Fibroblast of lung (primary cell): ENCODE measurements at regions not wholly inside any gene's neighbourhood (a gene's known extent, or its start where the extent isn't known, plus 50 kb on each side); places are given as distances from the start of the nearest gene placed in this dataset.

Source experiments
- DNase-seq, 2 donors: peaks; one replicate each; pipeline versions ENCODE4 v3.0.0 to v3.0.0-alpha.2; 2010; ENCODE audit warnings: low read depth in 2 of 2
- H2AFZ ChIP-seq: 2 replicates; pipeline ENCODE4 v1.5.1; 2012; ENCODE audit warnings: low read length, control low read depth, inconsistent platforms
- H3K27ac ChIP-seq: 2 replicates; pipeline ENCODE4 v1.5.1; 2011; ENCODE audit warnings: low read length, control low read depth; ENCODE audit not compliant: insufficient read depth
- H3K27me3 ChIP-seq: 2 replicates; pipeline ENCODE4 v1.5.1; 2011; ENCODE audit warnings: mild to moderate bottlenecking, low read length; ENCODE audit not compliant: control insufficient read depth, insufficient read depth
- H3K36me3 ChIP-seq: 2 replicates; pipeline ENCODE4 v1.5.1; 2011; ENCODE audit warnings: low read length; ENCODE audit not compliant: control insufficient read depth, insufficient read depth
- H3K4me1 ChIP-seq: 2 replicates; pipeline ENCODE4 v1.5.1; 2011; ENCODE audit warnings: low read length; ENCODE audit not compliant: control insufficient read depth, insufficient read depth; ENCODE audit errors: extremely low read depth
- H3K4me2 ChIP-seq: 2 replicates; pipeline ENCODE4 v1.5.1; 2011; ENCODE audit warnings: low read length, control low read depth; ENCODE audit not compliant: insufficient read depth; ENCODE audit errors: extremely low read depth
- H3K4me3 ChIP-seq, 4 experiments: fragments of 200-600 bp in 1 of 4; sonication (generic) in 1 of 4; replicated peaks in 1 of 4; 2 replicates each; pipeline ENCODE4 v1.5.1; 2011 to 2016; ENCODE audit warnings: low read length in 4 of 4, low read depth in 3 of 4, mild to moderate bottlenecking in 3 of 4, control low read depth in 2 of 4, inconsistent platforms in 1 of 4, mixed read lengths in 1 of 4; ENCODE audit not compliant: insufficient read depth in 1 of 4; ENCODE audit errors: control extremely low read depth in 1 of 4
- H3K79me2 ChIP-seq: 2 replicates; pipeline ENCODE4 v1.5.1; 2012; ENCODE audit warnings: mild to moderate bottlenecking, low read length, inconsistent platforms; ENCODE audit not compliant: control insufficient read depth, insufficient read depth
- H3K9ac ChIP-seq: 2 replicates; pipeline ENCODE4 v1.5.1; 2011; ENCODE audit warnings: mild to moderate bottlenecking, low read length, control low read depth; ENCODE audit not compliant: insufficient read depth
- H3K9me3 ChIP-seq: 2 replicates; pipeline ENCODE4 v1.5.1; 2012; ENCODE audit warnings: low read depth, low read length; ENCODE audit not compliant: control insufficient read depth, insufficient read depth
- H4K20me1 ChIP-seq: 2 replicates; pipeline ENCODE4 v1.5.1; 2011; ENCODE audit warnings: low read length; ENCODE audit not compliant: control insufficient read depth, insufficient read depth; ENCODE audit errors: extremely low read depth
- CTCF ChIP-seq, 2 donors: IDR thresholded peaks in 1 of 2; conservative IDR thresholded peaks in 1 of 2; 1 replicate in 1 of 2; 2 replicates in 1 of 2; pipeline ENCODE4 v1.5.1; 2011 to 2012; ENCODE audit warnings: low read length in 2 of 2, control low read depth in 1 of 2, inconsistent platforms in 1 of 2, low read depth in 1 of 2, mild to moderate bottlenecking in 1 of 2
- EZH2 ChIP-seq: IDR thresholded peaks from 2 replicates; pipeline ENCODE4 v1.5.1; 2012; ENCODE audit warnings: low read length, control low read depth, mild to moderate bottlenecking; ENCODE audit errors: missing control alignments

DNA sequence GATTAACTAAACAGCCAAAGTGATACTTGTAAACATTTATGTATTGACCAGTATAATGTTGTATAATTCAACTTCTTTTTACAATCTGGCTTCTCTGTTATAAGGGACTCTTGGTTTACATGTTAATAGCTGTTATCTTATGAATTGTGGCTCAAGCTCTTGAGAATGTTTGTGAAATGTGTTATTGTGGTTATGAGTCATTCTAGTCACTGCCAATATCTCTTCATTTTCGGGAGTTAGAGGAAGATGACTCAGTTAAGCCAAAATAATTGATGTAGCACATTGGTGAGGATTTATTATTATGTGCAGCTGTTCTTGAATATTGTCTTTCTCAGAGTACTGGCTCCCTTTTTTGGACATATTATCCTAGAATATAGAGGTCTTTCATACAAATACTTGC, 655.2 kb upstream of the RIOK2 start:
- H3K27ac ChIP-seq = no peak overlapping the region
- H2AFZ ChIP-seq = no peak overlapping the region
- no peaks in the 10 kb centered on the region for H3K36me3 ChIP-seq
- H3K4me2 ChIP-seq = no peak overlapping the region
- H4K20me1 ChIP-seq = no peaks in the 10 kb centered on the region
- H3K4me1 ChIP-seq = peaks cover 6% of the 10 kb centered on the region
- no peak overlapping the region for H3K9ac ChIP-seq
- TF ChIP-seq EZH2 = no peak
- no peak overlapping the region for H3K4me3 ChIP-seq
- no peaks in the 10 kb centered on the region for H3K79me2 ChIP-seq
- peak; percentile 98 to 99 for DNase-seq
- no peaks in the 10 kb centered on the region for H3K9me3 ChIP-seq
- H3K27me3 ChIP-seq = no peaks in the 10 kb centered on the region

DNA sequence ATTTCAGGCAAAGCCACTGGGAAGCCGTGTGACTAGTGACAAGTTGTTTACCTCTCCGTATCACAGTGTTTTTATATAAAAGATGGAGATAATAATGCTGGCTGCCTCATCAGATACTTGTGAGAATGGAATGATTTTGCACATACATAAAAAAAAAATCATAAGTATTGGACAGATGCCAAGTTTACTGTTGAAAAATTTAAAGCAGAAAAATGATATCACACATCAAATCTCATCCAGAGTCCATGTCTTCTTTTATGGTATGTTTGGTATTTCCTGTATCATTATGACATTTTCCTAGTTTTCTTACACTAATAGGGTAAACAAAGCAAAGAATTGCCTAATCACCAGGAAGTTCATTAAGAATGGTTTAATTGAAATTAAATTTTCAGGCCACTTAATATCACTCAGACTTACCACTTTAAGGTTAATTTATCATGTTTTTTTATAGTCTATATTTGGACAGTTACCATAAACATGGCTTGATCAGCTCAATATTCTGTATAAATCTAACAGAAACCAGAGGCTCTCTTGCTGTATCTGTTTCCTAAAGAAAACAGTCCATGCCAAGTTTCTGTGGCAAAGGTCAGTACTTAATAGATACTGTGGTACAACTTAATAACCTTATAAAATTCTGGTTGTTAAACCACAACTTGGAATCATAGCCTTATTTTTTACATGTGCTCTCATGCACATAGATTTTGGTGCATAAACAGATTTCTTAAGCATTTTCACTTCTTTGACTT, 656.5 kb upstream of the RIOK2 start:
- H2AFZ ChIP-seq = no peak overlapping the region
- H3K27me3 ChIP-seq = no peaks in the 10 kb centered on the region
- no peak for TF ChIP-seq EZH2
- no peaks in the 10 kb centered on the region for H3K79me2 ChIP-seq
- H3K4me1 ChIP-seq = peaks cover 6% of the 10 kb centered on the region
- peak; percentile 22 to 74 for DNase-seq
- no peak overlapping the region for H3K27ac ChIP-seq
- H3K4me3 ChIP-seq = no peak overlapping the region
- H3K9ac ChIP-seq = no peak overlapping the region
- no peaks in the 10 kb centered on the region for H3K36me3 ChIP-seq
- no peaks in the 10 kb centered on the region for H3K9me3 ChIP-seq
- H4K20me1 ChIP-seq = no peaks in the 10 kb centered on the region
- H3K4me2 ChIP-seq = no peak overlapping the region

GRCh38 chr5:97840643-97841042, 657.6 kb upstream of the RIOK2 start:
- no peak overlapping the region for H2AFZ ChIP-seq
- H3K4me3 ChIP-seq = no peak overlapping the region
- H3K9me3 ChIP-seq = no peaks in the 10 kb centered on the region
- H3K4me1 ChIP-seq = peaks cover 6% of the 10 kb centered on the region
- no peak overlapping the region for H3K4me2 ChIP-seq
- no peak overlapping the region for H3K9ac ChIP-seq
- no peaks in the 10 kb centered on the region for H4K20me1 ChIP-seq
- no peak overlapping the region for H3K27ac ChIP-seq
- no peaks in the 10 kb centered on the region for H3K27me3 ChIP-seq
- DNase-seq = peak in 1 of 2 donors; percentile 65
- H3K79me2 ChIP-seq = no peaks in the 10 kb centered on the region
- H3K36me3 ChIP-seq = no peaks in the 10 kb centered on the region
- no peak for TF ChIP-seq CTCF (conservative IDR thresholded peaks at IDR 0.05 in 1 of 2, IDR thresholded peaks at IDR 0.05 in 1 of 2; ENCODE audit: low read depth in 1 of 2, low read length in 2 of 2)
- TF ChIP-seq EZH2 = no peak

- no peaks in the 10 kb centered on the region for H3K27me3 ChIP-seq
Measured at GRCh38 chr5:97842687-97843086, 659.6 kb upstream of the RIOK2 start.

More at GRCh38 chr5:97842687-97843086, 659.6 kb upstream of the RIOK2 start:
- Histone ChIP-seq H3K9me3 (no peaks in the 10 kb centered on the region), H3K36me3 (no peaks in the 10 kb centered on the region), H3K79me2 (no peaks in the 10 kb centered on the region), H3K4me1 (peaks cover 6% of the 10 kb centered on the region), H3K4me2 (no peak overlapping the region), H2AFZ (no peak overlapping the region), H3K9ac (no peak overlapping the region), H3K4me3 (no peak overlapping the region), H4K20me1 (no peaks in the 10 kb centered on the region), H3K27ac (no peak overlapping the region)
- TF ChIP-seq CTCF (conservative IDR thresholded peaks at IDR 0.05 in 1 of 2, IDR thresholded peaks at IDR 0.05 in 1 of 2; ENCODE audit: low read depth in 1 of 2, low read length in 2 of 2) = no peak
- no peak for TF ChIP-seq EZH2
- DNase-seq = no peak
